GM23338 (cell line): ENCODE measurements at regions not wholly inside any gene's neighbourhood (a gene's known extent, or its start where the extent isn't known, plus 50 kb on each side); places are given as distances from the start of the nearest gene placed in this dataset.

Experiments
- ATAC-seq: fragments of 200-7000 bp; cut with Tn5 transposase; 3 replicates; pipeline ENCODE4 v1.9.1; 2020
- DNase-seq: peaks from one replicate; pipeline ENCODE4 v3.0.0-alpha.2; 2015; ENCODE audit warnings: low spot score
- H2AFZ ChIP-seq: fragments of 200-600 bp; sonication (generic); 2 replicates; pipeline ENCODE4 v1.8.0; 2016; ENCODE audit warnings: antibody characterized with exemption, mild to moderate bottlenecking, moderate library complexity
- H3F3A ChIP-seq: fragments of 200-600 bp; sonication (generic); replicated peaks from 2 replicates; pipeline ENCODE4 v1.8.0; 2017; ENCODE audit warnings: antibody characterized with exemption, mixed run types, low read depth
- H3K27ac ChIP-seq: fragments of 200-600 bp; sonication (generic); 2 replicates; pipeline ENCODE4 v1.6.1; 2016; ENCODE audit warnings: low read depth
- H3K27me3 ChIP-seq: fragments of 200-600 bp; sonication (generic); 2 replicates; pipeline ENCODE4 v1.8.0; 2016; ENCODE audit warnings: mild to moderate bottlenecking, mixed run types, moderate library complexity; ENCODE audit not compliant: insufficient read depth
- H3K36me3 ChIP-seq: fragments of 200-600 bp; sonication (generic); 2 replicates; pipeline ENCODE4 v1.8.0; 2016; ENCODE audit warnings: mild to moderate bottlenecking; ENCODE audit not compliant: insufficient read depth
- H3K4me1 ChIP-seq: fragments of 200-600 bp; sonication (generic); 2 replicates; pipeline ENCODE4 v1.8.0; 2016; ENCODE audit warnings: mild to moderate bottlenecking, moderate library complexity; ENCODE audit not compliant: insufficient read depth
- H3K4me2 ChIP-seq: fragments of 200-600 bp; sonication (generic); 2 replicates; pipeline ENCODE4 v1.7.1; 2017; ENCODE audit warnings: mixed run types
- H3K4me3 ChIP-seq: fragments of 200-600 bp; sonication (generic); 2 replicates; pipeline ENCODE4 v1.6.1; 2016; ENCODE audit warnings: mixed run types
- H3K79me2 ChIP-seq: fragments of 200-600 bp; sonication (generic); replicated peaks from 2 replicates; pipeline ENCODE4 v1.8.0; 2017; ENCODE audit warnings: mild to moderate bottlenecking; ENCODE audit not compliant: insufficient read depth
- H3K9me2 ChIP-seq: fragments of 200-600 bp; sonication (generic); 2 replicates; pipeline ENCODE4 v1.8.0; 2017; ENCODE audit not compliant: insufficient read depth
- H4K20me1 ChIP-seq: fragments of 200-600 bp; sonication (generic); replicated peaks from 2 replicates; pipeline ENCODE4 v1.8.0; 2017; ENCODE audit warnings: mild to moderate bottlenecking; ENCODE audit not compliant: insufficient read depth
- H3K27ac Mint-ChIP-seq: 2 replicates; pipeline ENCODE4 v1.8.0; 2020; ENCODE audit warnings: inconsistent platforms, mild to moderate bottlenecking, moderate library complexity, mixed read lengths
- H3K27me3 Mint-ChIP-seq: 3 replicates; pipeline ENCODE4 v1.8.0; 2022; ENCODE audit warnings: low read depth, mild to moderate bottlenecking, moderate library complexity, mixed read lengths, inconsistent platforms; ENCODE audit not compliant: insufficient read depth, poor library complexity
- H3K36me3 Mint-ChIP-seq: 3 replicates; pipeline ENCODE4 v1.8.0; 2021; ENCODE audit warnings: low read depth, mild to moderate bottlenecking, inconsistent platforms, moderate library complexity, mixed read lengths
- H3K4me1 Mint-ChIP-seq: 3 replicates; pipeline ENCODE4 v1.8.0; 2020; ENCODE audit warnings: mild to moderate bottlenecking, inconsistent platforms, mixed read lengths
- H3K4me3 Mint-ChIP-seq: 3 replicates; pipeline ENCODE4 v1.8.0; 2021; ENCODE audit warnings: moderate library complexity, mild to moderate bottlenecking, inconsistent platforms, mixed read lengths
- H3K9me3 Mint-ChIP-seq: 3 replicates; pipeline ENCODE4 v1.8.0; 2020; ENCODE audit warnings: moderate library complexity, mild to moderate bottlenecking, inconsistent platforms, mixed read lengths
- CREB1 ChIP-seq: fragments of 250-450 bp; sonication (Bioruptor Pico); IDR thresholded peaks from 2 replicates; pipeline ENCODE4 v1.5.0; 2020; ENCODE audit warnings: low read depth, mild to moderate bottlenecking, moderate library complexity
- EZH2 ChIP-seq: fragments of 200-600 bp; sonication (generic); IDR thresholded peaks from one replicate; pipeline ENCODE4 v1.8.0; 2017; ENCODE audit warnings: antibody characterized with exemption, mild to moderate bottlenecking, low read depth; ENCODE audit not compliant: unreplicated experiment
- EZH2phosphoT487 ChIP-seq: fragments of 200-600 bp; sonication (generic); IDR thresholded peaks from one replicate; pipeline ENCODE4 v1.8.1; 2018; ENCODE audit warnings: antibody characterized with exemption; ENCODE audit not compliant: unreplicated experiment
- JUNB ChIP-seq: IDR thresholded peaks from one replicate; pipeline ENCODE4 v1.6.1; 2016; ENCODE audit warnings: antibody characterized with exemption; ENCODE audit not compliant: unreplicated experiment
- NANOG ChIP-seq: IDR thresholded peaks from 2 replicates; pipeline ENCODE4 v1.6.1; 2016; ENCODE audit warnings: antibody characterized with exemption, borderline replicate concordance
- POLR2AphosphoS5 ChIP-seq: IDR thresholded peaks from 2 replicates; pipeline ENCODE4 v1.6.1; 2016; ENCODE audit warnings: antibody characterized with exemption, low read depth
- STAT1 ChIP-seq: IDR thresholded peaks from one replicate; pipeline ENCODE4 v1.6.1; 2016; ENCODE audit warnings: antibody characterized with exemption; ENCODE audit not compliant: unreplicated experiment
- ZNF114 ChIP-seq: fragments of 250-450 bp; sonication (Bioruptor Pico); IDR thresholded peaks from 2 replicates; pipeline ENCODE4 v1.5.0; 2020; ENCODE audit warnings: mild to moderate bottlenecking, moderate library complexity
- ZNF331 ChIP-seq: fragments of 250-450 bp; sonication (Bioruptor Pico); IDR thresholded peaks from 2 replicates; pipeline ENCODE4 v1.5.0; 2020; ENCODE audit warnings: low read depth, mild to moderate bottlenecking, moderate library complexity
- TF ChIP-seq, protein P1 (sequence below): IDR thresholded peaks from 2 replicates; pipeline ENCODE4 v1.6.1; 2016; ENCODE audit warnings: antibody characterized with exemption
- TF ChIP-seq, protein P2 (sequence below): IDR thresholded peaks from one replicate; pipeline ENCODE4 v1.6.1; 2018; ENCODE audit warnings: antibody characterized with exemption; ENCODE audit not compliant: unreplicated experiment
- TF ChIP-seq, protein P3 (sequence below), 2 experiments: fragments of 200-600 bp in 1 of 2; sonication (generic) in 1 of 2; conservative IDR thresholded peaks; 2 replicates each; pipeline versions ENCODE4 v1.5.1 to v1.6.1; 2016 to 2017; ENCODE audit warnings: antibody characterized with exemption in 2 of 2, low read depth in 2 of 2, mild to moderate bottlenecking in 2 of 2, moderate library complexity in 1 of 2
- TF ChIP-seq, protein P4 (sequence below): fragments of 250-450 bp; sonication (Bioruptor Pico); IDR thresholded peaks from 2 replicates; pipeline ENCODE4 v1.5.0; 2020; ENCODE audit warnings: mild to moderate bottlenecking, moderate library complexity

DNA sequence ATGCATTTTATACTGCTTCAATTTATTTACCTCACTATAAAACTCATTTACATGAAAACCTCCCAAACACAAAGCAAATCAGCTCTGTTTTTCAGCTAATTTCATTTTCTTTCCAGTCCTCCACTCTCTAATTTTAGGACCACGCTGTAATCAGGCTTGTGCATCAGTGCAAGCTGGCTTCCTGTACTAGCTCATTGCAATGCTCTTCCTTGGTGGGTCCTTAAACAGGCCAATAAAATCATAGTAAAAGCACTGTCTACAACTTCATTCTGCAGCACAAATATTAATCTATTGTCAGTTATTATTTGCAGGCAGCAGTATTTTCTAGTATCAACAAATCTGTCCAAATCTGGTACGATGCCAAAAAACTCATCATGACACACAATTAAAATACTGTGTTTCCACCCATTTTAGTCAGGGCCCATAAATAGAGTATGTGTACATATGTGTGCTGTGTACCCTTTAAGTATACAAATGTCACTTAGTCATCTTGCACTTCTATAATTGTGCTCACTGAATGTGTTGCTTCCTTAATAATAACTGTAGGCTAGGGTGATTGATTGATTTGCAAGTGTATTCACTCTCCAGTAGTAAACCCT, 178.2 kb upstream of the HCCS start:
- TF ChIP-seq JUNB: no peak
- no peak for TF ChIP-seq NANOG
- TF ChIP-seq, protein P1, sequence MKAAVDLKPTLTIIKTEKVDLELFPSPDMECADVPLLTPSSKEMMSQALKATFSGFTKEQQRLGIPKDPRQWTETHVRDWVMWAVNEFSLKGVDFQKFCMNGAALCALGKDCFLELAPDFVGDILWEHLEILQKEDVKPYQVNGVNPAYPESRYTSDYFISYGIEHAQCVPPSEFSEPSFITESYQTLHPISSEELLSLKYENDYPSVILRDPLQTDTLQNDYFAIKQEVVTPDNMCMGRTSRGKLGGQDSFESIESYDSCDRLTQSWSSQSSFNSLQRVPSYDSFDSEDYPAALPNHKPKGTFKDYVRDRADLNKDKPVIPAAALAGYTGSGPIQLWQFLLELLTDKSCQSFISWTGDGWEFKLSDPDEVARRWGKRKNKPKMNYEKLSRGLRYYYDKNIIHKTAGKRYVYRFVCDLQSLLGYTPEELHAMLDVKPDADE: no peak
- no peak for TF ChIP-seq ZNF331 (CRISPR knock-in tag)
- TF ChIP-seq POLR2AphosphoS5: no peak
- no peak for TF ChIP-seq ZNF114 (CRISPR knock-in tag)
- TF ChIP-seq, protein P2, sequence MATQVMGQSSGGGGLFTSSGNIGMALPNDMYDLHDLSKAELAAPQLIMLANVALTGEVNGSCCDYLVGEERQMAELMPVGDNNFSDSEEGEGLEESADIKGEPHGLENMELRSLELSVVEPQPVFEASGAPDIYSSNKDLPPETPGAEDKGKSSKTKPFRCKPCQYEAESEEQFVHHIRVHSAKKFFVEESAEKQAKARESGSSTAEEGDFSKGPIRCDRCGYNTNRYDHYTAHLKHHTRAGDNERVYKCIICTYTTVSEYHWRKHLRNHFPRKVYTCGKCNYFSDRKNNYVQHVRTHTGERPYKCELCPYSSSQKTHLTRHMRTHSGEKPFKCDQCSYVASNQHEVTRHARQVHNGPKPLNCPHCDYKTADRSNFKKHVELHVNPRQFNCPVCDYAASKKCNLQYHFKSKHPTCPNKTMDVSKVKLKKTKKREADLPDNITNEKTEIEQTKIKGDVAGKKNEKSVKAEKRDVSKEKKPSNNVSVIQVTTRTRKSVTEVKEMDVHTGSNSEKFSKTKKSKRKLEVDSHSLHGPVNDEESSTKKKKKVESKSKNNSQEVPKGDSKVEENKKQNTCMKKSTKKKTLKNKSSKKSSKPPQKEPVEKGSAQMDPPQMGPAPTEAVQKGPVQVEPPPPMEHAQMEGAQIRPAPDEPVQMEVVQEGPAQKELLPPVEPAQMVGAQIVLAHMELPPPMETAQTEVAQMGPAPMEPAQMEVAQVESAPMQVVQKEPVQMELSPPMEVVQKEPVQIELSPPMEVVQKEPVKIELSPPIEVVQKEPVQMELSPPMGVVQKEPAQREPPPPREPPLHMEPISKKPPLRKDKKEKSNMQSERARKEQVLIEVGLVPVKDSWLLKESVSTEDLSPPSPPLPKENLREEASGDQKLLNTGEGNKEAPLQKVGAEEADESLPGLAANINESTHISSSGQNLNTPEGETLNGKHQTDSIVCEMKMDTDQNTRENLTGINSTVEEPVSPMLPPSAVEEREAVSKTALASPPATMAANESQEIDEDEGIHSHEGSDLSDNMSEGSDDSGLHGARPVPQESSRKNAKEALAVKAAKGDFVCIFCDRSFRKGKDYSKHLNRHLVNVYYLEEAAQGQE: no peak
- TF ChIP-seq EZH2: no peak
- TF ChIP-seq, protein P3, sequence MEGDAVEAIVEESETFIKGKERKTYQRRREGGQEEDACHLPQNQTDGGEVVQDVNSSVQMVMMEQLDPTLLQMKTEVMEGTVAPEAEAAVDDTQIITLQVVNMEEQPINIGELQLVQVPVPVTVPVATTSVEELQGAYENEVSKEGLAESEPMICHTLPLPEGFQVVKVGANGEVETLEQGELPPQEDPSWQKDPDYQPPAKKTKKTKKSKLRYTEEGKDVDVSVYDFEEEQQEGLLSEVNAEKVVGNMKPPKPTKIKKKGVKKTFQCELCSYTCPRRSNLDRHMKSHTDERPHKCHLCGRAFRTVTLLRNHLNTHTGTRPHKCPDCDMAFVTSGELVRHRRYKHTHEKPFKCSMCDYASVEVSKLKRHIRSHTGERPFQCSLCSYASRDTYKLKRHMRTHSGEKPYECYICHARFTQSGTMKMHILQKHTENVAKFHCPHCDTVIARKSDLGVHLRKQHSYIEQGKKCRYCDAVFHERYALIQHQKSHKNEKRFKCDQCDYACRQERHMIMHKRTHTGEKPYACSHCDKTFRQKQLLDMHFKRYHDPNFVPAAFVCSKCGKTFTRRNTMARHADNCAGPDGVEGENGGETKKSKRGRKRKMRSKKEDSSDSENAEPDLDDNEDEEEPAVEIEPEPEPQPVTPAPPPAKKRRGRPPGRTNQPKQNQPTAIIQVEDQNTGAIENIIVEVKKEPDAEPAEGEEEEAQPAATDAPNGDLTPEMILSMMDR (conservative IDR thresholded peaks at IDR 0.05; ENCODE audit: low read depth in 2 of 2): no peak
- no peak for TF ChIP-seq CREB1 (CRISPR knock-in tag)
- TF ChIP-seq, protein P4, sequence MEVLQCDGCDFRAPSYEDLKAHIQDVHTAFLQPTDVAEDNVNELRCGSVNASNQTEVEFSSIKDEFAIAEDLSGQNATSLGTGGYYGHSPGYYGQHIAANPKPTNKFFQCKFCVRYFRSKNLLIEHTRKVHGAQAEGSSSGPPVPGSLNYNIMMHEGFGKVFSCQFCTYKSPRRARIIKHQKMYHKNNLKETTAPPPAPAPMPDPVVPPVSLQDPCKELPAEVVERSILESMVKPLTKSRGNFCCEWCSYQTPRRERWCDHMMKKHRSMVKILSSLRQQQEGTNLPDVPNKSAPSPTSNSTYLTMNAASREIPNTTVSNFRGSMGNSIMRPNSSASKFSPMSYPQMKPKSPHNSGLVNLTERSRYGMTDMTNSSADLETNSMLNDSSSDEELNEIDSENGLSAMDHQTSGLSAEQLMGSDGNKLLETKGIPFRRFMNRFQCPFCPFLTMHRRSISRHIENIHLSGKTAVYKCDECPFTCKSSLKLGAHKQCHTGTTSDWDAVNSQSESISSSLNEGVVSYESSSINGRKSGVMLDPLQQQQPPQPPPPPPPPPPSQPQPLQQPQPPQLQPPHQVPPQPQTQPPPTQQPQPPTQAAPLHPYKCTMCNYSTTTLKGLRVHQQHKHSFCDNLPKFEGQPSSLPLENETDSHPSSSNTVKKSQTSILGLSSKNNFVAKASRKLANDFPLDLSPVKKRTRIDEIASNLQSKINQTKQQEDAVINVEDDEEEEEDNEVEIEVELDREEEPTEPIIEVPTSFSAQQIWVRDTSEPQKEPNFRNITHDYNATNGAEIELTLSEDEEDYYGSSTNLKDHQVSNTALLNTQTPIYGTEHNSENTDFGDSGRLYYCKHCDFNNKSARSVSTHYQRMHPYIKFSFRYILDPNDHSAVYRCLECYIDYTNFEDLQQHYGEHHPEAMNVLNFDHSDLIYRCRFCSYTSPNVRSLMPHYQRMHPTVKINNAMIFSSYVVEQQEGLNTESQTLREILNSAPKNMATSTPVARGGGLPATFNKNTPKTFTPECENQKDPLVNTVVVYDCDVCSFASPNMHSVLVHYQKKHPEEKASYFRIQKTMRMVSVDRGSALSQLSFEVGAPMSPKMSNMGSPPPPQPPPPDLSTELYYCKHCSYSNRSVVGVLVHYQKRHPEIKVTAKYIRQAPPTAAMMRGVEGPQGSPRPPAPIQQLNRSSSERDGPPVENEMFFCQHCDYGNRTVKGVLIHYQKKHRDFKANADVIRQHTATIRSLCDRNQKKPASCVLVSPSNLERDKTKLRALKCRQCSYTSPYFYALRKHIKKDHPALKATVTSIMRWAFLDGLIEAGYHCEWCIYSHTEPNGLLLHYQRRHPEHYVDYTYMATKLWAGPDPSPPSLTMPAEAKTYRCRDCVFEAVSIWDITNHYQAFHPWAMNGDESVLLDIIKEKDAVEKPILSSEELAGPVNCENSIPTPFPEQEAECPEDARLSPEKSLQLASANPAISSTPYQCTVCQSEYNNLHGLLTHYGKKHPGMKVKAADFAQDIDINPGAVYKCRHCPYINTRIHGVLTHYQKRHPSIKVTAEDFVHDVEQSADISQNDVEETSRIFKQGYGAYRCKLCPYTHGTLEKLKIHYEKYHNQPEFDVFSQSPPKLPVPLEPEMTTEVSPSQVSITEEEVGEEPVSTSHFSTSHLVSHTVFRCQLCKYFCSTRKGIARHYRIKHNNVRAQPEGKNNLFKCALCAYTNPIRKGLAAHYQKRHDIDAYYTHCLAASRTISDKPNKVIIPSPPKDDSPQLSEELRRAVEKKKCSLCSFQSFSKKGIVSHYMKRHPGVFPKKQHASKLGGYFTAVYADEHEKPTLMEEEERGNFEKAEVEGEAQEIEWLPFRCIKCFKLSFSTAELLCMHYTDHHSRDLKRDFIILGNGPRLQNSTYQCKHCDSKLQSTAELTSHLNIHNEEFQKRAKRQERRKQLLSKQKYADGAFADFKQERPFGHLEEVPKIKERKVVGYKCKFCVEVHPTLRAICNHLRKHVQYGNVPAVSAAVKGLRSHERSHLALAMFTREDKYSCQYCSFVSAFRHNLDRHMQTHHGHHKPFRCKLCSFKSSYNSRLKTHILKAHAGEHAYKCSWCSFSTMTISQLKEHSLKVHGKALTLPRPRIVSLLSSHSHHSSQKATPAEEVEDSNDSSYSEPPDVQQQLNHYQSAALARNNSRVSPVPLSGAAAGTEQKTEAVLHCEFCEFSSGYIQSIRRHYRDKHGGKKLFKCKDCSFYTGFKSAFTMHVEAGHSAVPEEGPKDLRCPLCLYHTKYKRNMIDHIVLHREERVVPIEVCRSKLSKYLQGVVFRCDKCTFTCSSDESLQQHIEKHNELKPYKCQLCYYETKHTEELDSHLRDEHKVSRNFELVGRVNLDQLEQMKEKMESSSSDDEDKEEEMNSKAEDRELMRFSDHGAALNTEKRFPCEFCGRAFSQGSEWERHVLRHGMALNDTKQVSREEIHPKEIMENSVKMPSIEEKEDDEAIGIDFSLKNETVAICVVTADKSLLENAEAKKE (CRISPR knock-in tag): no peak
- TF ChIP-seq EZH2phosphoT487: no peak
- no peak for TF ChIP-seq STAT1
- Histone ChIP-seq H3F3A (no peaks in the 10 kb centered on the region), H3K36me3 (no peaks in the 10 kb centered on the region), H3K79me2 (no peaks in the 10 kb centered on the region), H2AFZ (no peak overlapping the region), H3K9me2 (no peaks in the 10 kb centered on the region), H3K4me3 (no peak overlapping the region), H3K27ac (no peak overlapping the region), H3K4me2 (no peak overlapping the region), H4K20me1 (no peaks in the 10 kb centered on the region), H3K4me1 (no peaks in the 10 kb centered on the region), H3K27me3 (no peaks in the 10 kb centered on the region)
- DNase-seq (no peak), ATAC-seq (no peak)
- H3K9me3 Mint-ChIP-seq: peaks cover 5% of the 10 kb centered on the region; the same call in 1 of the 3 replicates
- no peak overlapping the region for H3K27ac Mint-ChIP-seq
- H3K27me3 Mint-ChIP-seq: peaks cover 2% of the 10 kb centered on the region
- no peak overlapping the region for H3K4me3 Mint-ChIP-seq
- no peaks in the 10 kb centered on the region; the same call in 2 of the 3 replicates for H3K36me3 Mint-ChIP-seq
- H3K4me1 Mint-ChIP-seq: no peaks in the 10 kb centered on the region
